GM18517 (cell line): ENCODE measurements at regions not wholly inside any gene's neighbourhood (a gene's known extent, or its start where the extent isn't known, plus 50 kb on each side); places are given as distances from the start of the nearest gene placed in this dataset.

ENCODE experiments used
- ATAC-seq: cut with Tn5 transposase; IDR thresholded peaks from one replicate; pipeline ENCODE4 v1.9.1; 2021; ENCODE audit warnings: mild to moderate bottlenecking, moderate library complexity; ENCODE audit not compliant: unreplicated experiment

- ATAC-seq: no peak
Measured at GRCh38 chr1:214977110-214977509, 105.4 kb upstream of the KCNK2 start.

GRCh38 chr1:214977700-214978374, 104.7 kb upstream of the KCNK2 start:
- ATAC-seq: no peak

- ATAC-seq: no peak
Measured at GRCh38 chr1:214979191-214979590, 103.3 kb upstream of the KCNK2 start.

GRCh38 chr1:214980921-214981320, 101.6 kb upstream of the KCNK2 start:
- no peak for ATAC-seq

GRCh38 chr1:214983126-214983869, 99.2 kb upstream of the KCNK2 start:
- ATAC-seq: no peak

- no peak for ATAC-seq
Measured at GRCh38 chr1:214989341-214989740, 93.2 kb upstream of the KCNK2 start.

- ATAC-seq: no peak
Measured at GRCh38 chr1:214990619-214991018, 91.9 kb upstream of the KCNK2 start.

- ATAC-seq: no peak
Measured at GRCh38 chr1:214991691-214992315, 90.7 kb upstream of the KCNK2 start.

- no peak for ATAC-seq
Measured at GRCh38 chr1:214993419-214993818, 89.1 kb upstream of the KCNK2 start.

GRCh38 chr1:214997685-214998084, 84.9 kb upstream of the KCNK2 start:
- no peak for ATAC-seq

- ATAC-seq: peak; percentile 93
Measured at GRCh38 chr1:215001419-215002021, 81.0 kb upstream of the KCNK2 start.

GRCh38 chr1:215002471-215002870, 80.1 kb upstream of the KCNK2 start:
- ATAC-seq: no peak

GRCh38 chr1:215003686-215004085, 78.9 kb upstream of the KCNK2 start:
- no peak for ATAC-seq

GRCh38 chr1:215004121-215004827, 78.3 kb upstream of the KCNK2 start:
- no peak for ATAC-seq

GRCh38 chr1:215005078-215005477, 77.5 kb upstream of the KCNK2 start:
- no peak for ATAC-seq

- ATAC-seq: no peak
Measured at GRCh38 chr1:215005656-215006345, 76.7 kb upstream of the KCNK2 start.

- no peak for ATAC-seq
Measured at GRCh38 chr1:215007880-215008279, 74.7 kb upstream of the KCNK2 start.

GRCh38 chr1:215018555-215018954, 64.0 kb upstream of the KCNK2 start:
- no peak for ATAC-seq

- ATAC-seq: no peak
Measured at GRCh38 chr1:215022204-215022603, 60.3 kb upstream of the KCNK2 start.

GRCh38 chr1:215022741-215023141, 59.8 kb upstream of the KCNK2 start:
- ATAC-seq: no peak
